HepG2 (cell line): ENCODE measurements at regions not wholly inside any gene's neighbourhood (a gene's known extent, or its start where the extent isn't known, plus 50 kb on each side); places are given as distances from the start of the nearest gene placed in this dataset.

Experiments used
- ATAC-seq: fragments of 200-7000 bp; cut with Tn5 transposase; 3 replicates; pipeline ENCODE4 v1.9.1; 2020; ENCODE audit warnings: mild to moderate bottlenecking, moderate library complexity
- BruUV-seq: library from RNA; stranded (reverse); fragments of 400-500 nt; replicated peaks from 2 replicates; lab custom pipeline; 2021; lab: Mats Ljungman, UMichigan
- CTCF ChIA-PET: fragments of 300-600 bp; formaldehyde crosslinking; extraction: SDS; loops from one replicate; lab custom pipeline; 2021; ENCODE audit warnings: low total read pairs, inconsistent platforms, low intra/inter-chr PET ratio; lab: Yijun Ruan, JAX
- POLR2A ChIA-PET: fragments of 350-600 bp; sonication (Branson Sonifier 250); formaldehyde crosslinking; loops from one replicate; lab custom pipeline; 2020; ENCODE audit warnings: antibody characterized with exemption, inconsistent platforms; lab: Yijun Ruan, JAX
- DNase-seq: peaks from one replicate; pipeline ENCODE4 v3.0.0-alpha.2; 2015; ENCODE audit warnings: low spot score
- FAIRE-seq: peaks from 3 replicates; lab custom pipeline; 2011; peaks lifted over from hg19 to GRCh38; lab: Jason Lieb, UNC
- H2AFZ ChIP-seq: one replicate; pipeline ENCODE4 v1.6.1; 2011; ENCODE audit warnings: low read length, inconsistent platforms
- H3K27ac ChIP-seq: fragments of 300-600 bp; 3 replicates; pipeline ENCODE4 v1.8.0; 2011; ENCODE audit warnings: mixed run types, mild to moderate bottlenecking, mixed read lengths, low read length, inconsistent platforms; ENCODE audit not compliant: insufficient read depth; ENCODE audit errors: extremely low read length
- H3K27me3 ChIP-seq, 2 experiments: fragments of 200-600 bp in 1 of 2; 2 replicates in 1 of 2; 3 replicates in 1 of 2; pipeline versions ENCODE4 v1.6.0 to v1.8.0; 2011; ENCODE audit warnings: low read length in 2 of 2, mild to moderate bottlenecking in 2 of 2, moderate library complexity in 2 of 2, inconsistent platforms in 1 of 2; ENCODE audit not compliant: insufficient read depth in 2 of 2, control insufficient read depth in 1 of 2
- H3K36me3 ChIP-seq, 2 experiments: fragments of 200-600 bp in 1 of 2; replicated peaks in 1 of 2; 2 replicates in 1 of 2; 3 replicates in 1 of 2; pipeline versions ENCODE4 v1.5.1 to v1.8.0; 2011; ENCODE audit warnings: low read length in 2 of 2, inconsistent platforms in 1 of 2; ENCODE audit not compliant: insufficient read depth in 2 of 2, control insufficient read depth in 1 of 2
- H3K4me1 ChIP-seq: 2 replicates; pipeline ENCODE4 v1.5.1; 2012; ENCODE audit warnings: low read length, inconsistent platforms; ENCODE audit not compliant: insufficient read depth
- H3K4me2 ChIP-seq: 2 replicates; pipeline ENCODE4 v1.6.0; 2011; ENCODE audit warnings: low read depth, low read length, inconsistent platforms
- H3K4me3 ChIP-seq, 3 experiments: fragments of 200-600 bp in 1 of 3; sonication (generic), shearing (Covaris generic) in 1 of 3; replicated peaks in 1 of 3; 2 replicates each; pipeline ENCODE4 v1.5.1; 2011 to 2016; ENCODE audit warnings: low read length in 3 of 3, inconsistent platforms in 2 of 3, low read depth in 2 of 3, mild to moderate bottlenecking in 2 of 3, control low read depth in 1 of 3, mixed read lengths in 1 of 3; ENCODE audit not compliant: insufficient read depth in 1 of 3
- H3K79me2 ChIP-seq: one replicate; pipeline ENCODE4 v1.6.1; 2011; ENCODE audit warnings: low read length, inconsistent platforms; ENCODE audit not compliant: insufficient read depth
- H3K9ac ChIP-seq: 2 replicates; pipeline ENCODE4 v1.6.0; 2011; ENCODE audit warnings: mild to moderate bottlenecking, low read depth, low read length, inconsistent platforms; ENCODE audit not compliant: insufficient read depth
- H3K9me3 ChIP-seq: 2 replicates; pipeline ENCODE4 v1.5.1; 2012; ENCODE audit warnings: mild to moderate bottlenecking, low read length
- H4K20me1 ChIP-seq: 2 replicates; pipeline ENCODE4 v1.6.0; 2011; ENCODE audit warnings: inconsistent platforms, mild to moderate bottlenecking, low read length, moderate library complexity; ENCODE audit not compliant: insufficient read depth
- GZF1 ChIP-seq: sonication (generic); formaldehyde crosslinking; IDR thresholded peaks from 2 replicates; pipeline ENCODE4 v1.5.1; 2020; ENCODE audit warnings: mild to moderate bottlenecking, missing genetic modification reagents
- HES4 ChIP-seq: sonication (generic); formaldehyde crosslinking; IDR thresholded peaks from 2 replicates; pipeline ENCODE4 v1.9.0; 2021; ENCODE audit warnings: mild to moderate bottlenecking, missing genetic modification reagents, borderline replicate concordance
- HNRNPUL1 ChIP-seq: fragments of 200-400 bp; formaldehyde crosslinking; IDR thresholded peaks from 2 replicates; pipeline ENCODE4 v1.6.1; 2017; ENCODE audit warnings: low read depth, mild to moderate bottlenecking, low read length, moderate library complexity
- ZNF121 ChIP-seq: sonication (generic); formaldehyde crosslinking; IDR thresholded peaks from 2 replicates; pipeline ENCODE4 v1.5.0; 2020; ENCODE audit warnings: mild to moderate bottlenecking, missing genetic modification reagents
- ZNF766 ChIP-seq: sonication (generic); formaldehyde crosslinking; IDR thresholded peaks from 2 replicates; pipeline ENCODE4 v1.5.0; 2020; ENCODE audit warnings: missing genetic modification reagents, borderline replicate concordance
- WGBS: methylation state at CpG from one replicate; pipeline ENCODE4 v1.1.6; 2017; ENCODE audit warnings: low lambda C conversion rate; 5-methylcytosine and 5-hydroxymethylcytosine counted together
- in situ Hi-C: cut with HindIII; loops from 2 replicates; pipeline ENCODE4 v1.10.0; 2017; ENCODE audit warnings: low pct_unique_long_range_greater_than_20kb; ENCODE audit not compliant: extremely low pct_ligation_motif_present
- intact Hi-C: fragments of 100-400 bp; cut with micrococcal nuclease; formaldehyde crosslinking; loops from one replicate; pipeline ENCODE4 v1.10.0; 2022; ENCODE audit not compliant: unreplicated experiment
- TF ChIP-seq, protein P1 (sequence below): sonication (generic); formaldehyde crosslinking; IDR thresholded peaks from 2 replicates; pipeline ENCODE4 v1.5.1; 2020; ENCODE audit warnings: mild to moderate bottlenecking, missing genetic modification reagents

DNA sequence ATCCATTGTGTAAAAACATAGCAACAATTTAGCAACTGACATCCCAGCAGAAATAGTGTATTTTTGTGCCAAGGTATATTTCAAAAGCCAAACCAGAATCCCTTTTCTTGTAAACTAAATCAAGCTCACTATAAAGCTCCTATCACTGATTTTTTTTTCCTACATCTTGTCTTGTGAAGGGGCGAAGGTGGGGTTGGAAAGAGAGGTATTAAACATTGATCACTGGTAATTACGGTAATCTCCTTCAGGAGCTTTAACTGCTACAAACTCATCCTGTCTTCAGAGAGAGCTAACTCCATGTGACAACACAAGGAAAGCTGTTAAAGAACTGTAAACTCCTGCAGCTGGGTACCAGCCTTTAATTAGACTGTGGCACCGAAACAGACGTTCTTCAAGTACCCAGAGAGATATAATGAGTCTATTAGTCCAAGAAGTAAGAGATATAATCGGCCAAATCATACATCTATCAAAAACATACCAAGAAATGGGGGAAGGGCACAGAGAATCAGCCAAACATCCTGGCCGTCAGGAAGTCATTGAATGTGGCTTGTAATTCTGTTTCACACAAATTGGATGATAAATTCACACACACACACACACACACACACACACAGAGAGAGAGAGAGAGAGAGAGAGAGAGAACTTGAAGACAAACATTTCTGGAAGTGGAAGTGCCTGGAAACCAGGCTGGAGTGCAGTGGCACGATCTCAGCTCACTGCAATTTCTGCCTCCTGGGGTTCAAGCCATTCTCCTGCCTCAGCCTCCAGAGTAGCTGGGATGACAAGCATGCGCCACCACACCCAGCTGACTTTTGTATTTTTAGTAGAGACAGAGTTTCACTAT, 111.9 kb upstream of the PPARGC1A start:
- no peak for TF ChIP-seq ZNF121 (CRISPR knock-in tag)
- TF ChIP-seq, protein P1, sequence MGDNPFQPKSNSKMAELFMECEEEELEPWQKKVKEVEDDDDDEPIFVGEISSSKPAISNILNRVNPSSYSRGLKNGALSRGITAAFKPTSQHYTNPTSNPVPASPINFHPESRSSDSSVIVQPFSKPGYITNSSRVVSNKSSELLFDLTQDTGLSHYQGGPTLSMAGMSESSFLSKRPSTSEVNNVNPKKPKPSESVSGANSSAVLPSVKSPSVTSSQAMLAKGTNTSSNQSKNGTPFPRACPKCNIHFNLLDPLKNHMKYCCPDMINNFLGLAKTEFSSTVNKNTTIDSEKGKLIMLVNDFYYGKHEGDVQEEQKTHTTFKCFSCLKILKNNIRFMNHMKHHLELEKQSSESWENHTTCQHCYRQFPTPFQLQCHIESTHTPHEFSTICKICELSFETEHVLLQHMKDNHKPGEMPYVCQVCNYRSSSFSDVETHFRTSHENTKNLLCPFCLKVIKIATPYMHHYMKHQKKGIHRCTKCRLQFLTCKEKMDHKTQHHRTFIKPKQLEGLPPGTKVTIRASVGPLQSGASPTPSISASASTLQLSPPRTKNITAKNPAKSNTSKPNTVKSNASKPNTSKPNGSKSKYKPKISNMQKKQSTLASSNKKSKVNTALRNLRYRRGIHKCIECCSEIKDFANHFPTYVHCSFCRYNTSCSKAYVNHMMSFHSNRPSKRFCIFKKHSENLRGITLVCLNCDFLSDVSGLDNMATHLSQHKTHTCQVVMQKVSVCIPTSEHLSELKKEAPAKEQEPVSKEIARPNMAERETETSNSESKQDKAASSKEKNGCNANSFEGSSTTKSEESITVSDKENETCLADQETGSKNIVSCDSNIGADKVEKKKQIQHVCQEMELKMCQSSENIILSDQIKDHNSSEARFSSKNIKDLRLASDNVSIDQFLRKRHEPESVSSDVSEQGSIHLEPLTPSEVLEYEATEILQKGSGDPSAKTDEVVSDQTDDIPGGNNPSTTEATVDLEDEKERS (CRISPR knock-in tag) = no peak
- no peak for TF ChIP-seq HNRNPUL1
- TF ChIP-seq ZNF766 (CRISPR knock-in tag) = no peak
- peak; percentile 88; the same call in 1 of the 2 replicates for TF ChIP-seq GZF1 (CRISPR knock-in tag)
- TF ChIP-seq HES4 = no peak
- TF ChIP-seq, all 625 proteins: peak for 1
- CTCF ChIA-PET = no interaction called here

More for the DNA sequence above, 111.9 kb upstream of the PPARGC1A start:
- no TSS peak for BruUV-seq
- FAIRE-seq (no peak), ATAC-seq (no peak), DNase-seq (no peak)
- H3K9ac ChIP-seq = no peak overlapping the region
- H3K27ac ChIP-seq = no peak overlapping the region
- no peaks in the 10 kb centered on the region for H3K9me3 ChIP-seq
- H3K4me2 ChIP-seq = no peak overlapping the region
- 15% methylated on average over 7 of the region's 8 CpGs for WGBS
- intact Hi-C loops = no loop called here
- no peaks in the 10 kb centered on the region for H3K36me3 ChIP-seq
- no peak overlapping the region for H3K4me3 ChIP-seq
- H3K79me2 ChIP-seq = no peaks in the 10 kb centered on the region
- POLR2A ChIA-PET = no interaction called here
- H3K27me3 ChIP-seq = no peaks in the 10 kb centered on the region
- H3K4me1 ChIP-seq = no peaks in the 10 kb centered on the region
- in situ Hi-C loops = no loop called here
- H4K20me1 ChIP-seq = no peaks in the 10 kb centered on the region
- H2AFZ ChIP-seq = no peak overlapping the region
